MM.1S (cell line): ENCODE measurements at regions not wholly inside any gene's neighbourhood (a gene's known extent, or its start where the extent isn't known, plus 50 kb on each side); places are given as distances from the start of the nearest gene placed in this dataset.
A peak's percentile ranks its signal among the peaks of the same experiment; 100 is the strongest.

Source experiments
- DNase-seq: peaks from one replicate; pipeline ENCODE4 v3.0.0-alpha.2; 2015
- H2AFZ ChIP-seq: fragments of 300-600 bp; sonication (generic); 2 replicates; pipeline ENCODE4 v1.6.0; 2016; ENCODE audit warnings: antibody characterized with exemption, low read length
- H3F3A ChIP-seq: fragments of 300-600 bp; sonication (generic); 2 replicates; pipeline ENCODE4 v1.6.1; 2016; ENCODE audit warnings: mild to moderate bottlenecking, antibody characterized with exemption, low read length, moderate library complexity, mixed read lengths; ENCODE audit not compliant: insufficient read depth
- H3K27ac ChIP-seq: fragments of 300-600 bp; sonication (generic); 2 replicates; pipeline ENCODE4 v1.5.1; 2016; ENCODE audit warnings: mild to moderate bottlenecking, low read length
- H3K27me3 ChIP-seq: fragments of 300-600 bp; sonication (generic); replicated peaks from 2 replicates; pipeline ENCODE4 v1.6.0; 2016; ENCODE audit warnings: low read length; ENCODE audit not compliant: insufficient read depth
- H3K36me3 ChIP-seq: fragments of 300-600 bp; sonication (generic); replicated peaks from 2 replicates; pipeline ENCODE4 v1.6.1; 2016; ENCODE audit warnings: mild to moderate bottlenecking, low read length, mixed read lengths; ENCODE audit not compliant: insufficient read depth
- H3K4me1 ChIP-seq: fragments of 300-600 bp; sonication (generic); 2 replicates; pipeline ENCODE4 v1.6.1; 2016; ENCODE audit warnings: low read length, mixed read lengths
- H3K4me2 ChIP-seq: fragments of 300-600 bp; sonication (generic); 2 replicates; pipeline ENCODE4 v1.6.0; 2016; ENCODE audit warnings: low read depth, low read length
- H3K4me3 ChIP-seq: fragments of 300-600 bp; sonication (generic); 2 replicates; pipeline ENCODE4 v1.5.1; 2016; ENCODE audit warnings: low read length, mixed read lengths
- H3K79me2 ChIP-seq: fragments of 300-600 bp; sonication (generic); 2 replicates; pipeline ENCODE4 v1.6.1; 2016; ENCODE audit warnings: mixed run types, low read length, mixed read lengths
- H3K9ac ChIP-seq: fragments of 300-600 bp; sonication (generic); 2 replicates; pipeline ENCODE4 v1.6.1; 2016; ENCODE audit warnings: low read length, mixed read lengths
- H3K9me2 ChIP-seq: fragments of 300-600 bp; sonication (generic); replicated peaks from 2 replicates; pipeline ENCODE4 v1.6.1; 2016; ENCODE audit warnings: mild to moderate bottlenecking, low read length, mixed read lengths; ENCODE audit not compliant: insufficient read depth
- H3K9me3 ChIP-seq: fragments of 300-600 bp; sonication (generic); replicated peaks from 2 replicates; pipeline ENCODE4 v1.6.1; 2016; ENCODE audit warnings: mild to moderate bottlenecking, low read length, mixed read lengths; ENCODE audit not compliant: insufficient read depth
- H4K20me1 ChIP-seq: fragments of 300-600 bp; sonication (generic); 2 replicates; pipeline ENCODE4 v1.6.1; 2016; ENCODE audit warnings: mild to moderate bottlenecking, low read length, moderate library complexity, mixed read lengths; ENCODE audit not compliant: insufficient read depth
- CTCF ChIP-seq: fragments of 300-600 bp; sonication (generic); IDR thresholded peaks from 2 replicates; pipeline ENCODE4 v1.5.1; 2016; ENCODE audit warnings: antibody characterized with exemption, low read length, mixed read lengths
- EZH2 ChIP-seq: fragments of 300-600 bp; sonication (generic); optimal IDR thresholded peaks from 2 replicates; pipeline ENCODE3; 2017; ENCODE audit warnings: low read depth, mild to moderate bottlenecking, antibody characterized with exemption, low read length, mixed read lengths
- EZH2phosphoT487 ChIP-seq: fragments of 300-600 bp; sonication (generic); IDR thresholded peaks from 2 replicates; pipeline ENCODE4 v1.6.1; 2018; ENCODE audit warnings: antibody characterized with exemption, low read length

GRCh38 chr3:34570916-34571705 lies 772.7 kb downstream of the PDCD6IP start:
- Histone ChIP-seq H3K27me3 (no peaks in the 10 kb centered on the region), H3F3A (no peaks in the 10 kb centered on the region), H3K4me2 (peak overlapping the region; percentile 11; the same call in 1 of the 2 replicates), H4K20me1 (no peaks in the 10 kb centered on the region), H2AFZ (no peak overlapping the region), H3K9me3 (no peaks in the 10 kb centered on the region), H3K9me2 (no peaks in the 10 kb centered on the region), H3K9ac (no peak overlapping the region), H3K27ac (no peak overlapping the region), H3K79me2 (no peaks in the 10 kb centered on the region), H3K36me3 (no peaks in the 10 kb centered on the region), H3K4me3 (no peak overlapping the region), H3K4me1 (no peaks in the 10 kb centered on the region)
- TF ChIP-seq CTCF (no peak), EZH2phosphoT487 (no peak), EZH2 (no peak)
- no peak for DNase-seq

GRCh38 chr3:34571714-34572113 lies 773.3 kb downstream of the PDCD6IP start:
- no peaks in the 10 kb centered on the region for H4K20me1 ChIP-seq
- no peaks in the 10 kb centered on the region for H3K27me3 ChIP-seq
- no peak overlapping the region for H3K4me3 ChIP-seq
- no peak overlapping the region for H3K9ac ChIP-seq
- H3K9me2 ChIP-seq = no peaks in the 10 kb centered on the region
- no peaks in the 10 kb centered on the region for H3K9me3 ChIP-seq
- H3F3A ChIP-seq = no peaks in the 10 kb centered on the region
- no peaks in the 10 kb centered on the region for H3K36me3 ChIP-seq
- H2AFZ ChIP-seq = no peak overlapping the region
- TF ChIP-seq CTCF (no peak), EZH2phosphoT487 (no peak), EZH2 (no peak)
- no peaks in the 10 kb centered on the region for H3K4me1 ChIP-seq
- no peak for DNase-seq
- no peak overlapping the region for H3K27ac ChIP-seq
- H3K79me2 ChIP-seq = no peaks in the 10 kb centered on the region
- H3K4me2 ChIP-seq = no peak overlapping the region

GRCh38 chr3:34575776-34576175 lies 777.3 kb downstream of the PDCD6IP start:
- DNase-seq = no peak
- no peak overlapping the region for H3K27ac ChIP-seq
- no peaks in the 10 kb centered on the region for H3F3A ChIP-seq
- no peaks in the 10 kb centered on the region for H3K4me1 ChIP-seq
- H4K20me1 ChIP-seq = no peaks in the 10 kb centered on the region
- H3K9me2 ChIP-seq = no peaks in the 10 kb centered on the region
- no peaks in the 10 kb centered on the region for H3K9me3 ChIP-seq
- no peak overlapping the region for H3K9ac ChIP-seq
- H3K36me3 ChIP-seq = no peaks in the 10 kb centered on the region
- H3K79me2 ChIP-seq = no peaks in the 10 kb centered on the region
- TF ChIP-seq CTCF (no peak), EZH2 (no peak), EZH2phosphoT487 (no peak)
- no peak overlapping the region for H3K4me2 ChIP-seq
- no peak overlapping the region for H3K4me3 ChIP-seq
- H3K27me3 ChIP-seq = no peaks in the 10 kb centered on the region
- no peak overlapping the region for H2AFZ ChIP-seq
